AG10803 (cell line): ENCODE measurements at regions not wholly inside any gene's neighbourhood (a gene's known extent, or its start where the extent isn't known, plus 50 kb on each side); places are given as distances from the start of the nearest gene placed in this dataset.
A peak's percentile ranks its signal among the peaks of the same experiment; 100 is the strongest.

Source experiments
- DNase-seq: peaks from one replicate; pipeline ENCODE4 v3.0.0; 2010; ENCODE audit warnings: low read depth
- H3K4me3 ChIP-seq: 2 replicates; pipeline ENCODE4 v1.5.1; 2011; ENCODE audit warnings: mild to moderate bottlenecking, low read length, control low read depth
- CTCF ChIP-seq: conservative IDR thresholded peaks from 2 replicates; pipeline ENCODE4 v1.5.1; 2011; ENCODE audit warnings: mild to moderate bottlenecking, low read length, control low read depth, inconsistent platforms

- no peak for TF ChIP-seq CTCF
- no peak overlapping the region for H3K4me3 ChIP-seq
- no peak for DNase-seq
Measured at GRCh38 chr21:32136546-32136945, 142.3 kb downstream of the MIS18A start.

- peak; percentile 96 for DNase-seq
- TF ChIP-seq CTCF, result 0 out of 2 replicates have a peak, but pooled peaks have one; percentile 9
- H3K4me3 ChIP-seq, result no peak overlapping the region
Measured at GRCh38 chr21:32135401-32136363, 143.2 kb downstream of the MIS18A start.

GRCh38 chr21:32134441-32135130 is 144.3 kb downstream of the MIS18A start:
- no peak overlapping the region for H3K4me3 ChIP-seq
- no peak; the same call in 1 of the 2 replicates for TF ChIP-seq CTCF
- DNase-seq, result no peak

DNA sequence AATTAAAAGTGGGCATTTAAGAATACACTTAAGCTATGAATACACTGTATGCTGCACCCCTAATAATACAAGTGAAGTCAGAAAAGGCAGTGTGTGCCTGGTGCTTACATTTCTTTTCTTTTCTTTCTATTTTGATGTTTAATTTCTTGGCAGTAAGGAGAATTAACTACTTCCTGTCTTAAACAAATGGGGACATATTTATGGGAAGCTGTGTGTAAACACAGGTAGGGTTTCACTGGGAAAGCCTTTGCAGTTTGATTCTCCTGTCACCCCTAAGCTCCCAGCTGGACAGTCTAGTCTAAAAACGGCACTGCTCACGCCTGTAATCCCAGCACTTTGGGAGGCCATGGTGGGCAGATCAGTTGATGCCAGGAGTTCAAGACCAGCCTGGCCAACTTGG is 146.0 kb downstream of the MIS18A start:
- no peak for TF ChIP-seq CTCF
- no peak overlapping the region for H3K4me3 ChIP-seq
- no peak for DNase-seq

- H3K4me3 ChIP-seq, result no peak overlapping the region; the same call in 1 of the 2 replicates
- no peak for TF ChIP-seq CTCF
- DNase-seq, result no peak
Measured at GRCh38 chr21:32132409-32132808, 146.4 kb downstream of the MIS18A start.

GRCh38 chr21:32131960-32132359 is 146.9 kb downstream of the MIS18A start:
- H3K4me3 ChIP-seq, result peak overlapping the region; percentile 1; the same call in 1 of the 2 replicates
- DNase-seq, result peak; percentile 58
- TF ChIP-seq CTCF, result no peak

DNA sequence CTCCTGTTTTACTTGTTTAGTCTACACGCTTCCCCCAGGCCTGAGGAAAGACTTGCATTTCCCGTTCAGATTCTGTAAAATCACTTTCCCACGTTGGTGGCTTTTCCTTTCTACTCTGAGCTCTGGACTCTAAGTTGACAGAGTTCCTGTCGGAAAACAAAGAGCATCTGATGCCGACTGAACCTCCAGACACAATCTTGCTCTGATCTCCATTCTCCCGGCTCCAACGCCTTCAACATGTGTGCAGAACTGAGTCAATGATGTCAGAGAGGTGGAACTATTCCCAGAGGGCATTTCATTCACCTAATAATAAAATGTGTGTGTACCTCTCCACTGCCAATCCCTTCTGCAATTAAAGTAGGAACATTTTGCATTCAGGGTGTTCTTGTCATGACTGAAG is 147.7 kb downstream of the MIS18A start:
- no peak for DNase-seq
- no peak for TF ChIP-seq CTCF
- no peak overlapping the region for H3K4me3 ChIP-seq
